Endothelial cell of umbilical vein (primary cell): ENCODE measurements at regions not wholly inside any gene's neighbourhood (a gene's known extent, or its start where the extent isn't known, plus 50 kb on each side); places are given as distances from the start of the nearest gene placed in this dataset.

Source experiments
- BruUV-seq: library from RNA; stranded (reverse); fragments of 400-500 nt; replicated peaks from 2 replicates; lab custom pipeline; 2021; lab: Mats Ljungman, UMichigan
- CTCF ChIA-PET: fragments of 300-600, 350-600 bp; sonication (Branson Sonifier 250); formaldehyde crosslinking; loops from one replicate; lab custom pipeline; 2021; ENCODE audit warnings: antibody characterized with exemption, inconsistent platforms; lab: Charles Lee
- POLR2A ChIA-PET: fragments of 300-600, 350-600 bp; sonication (Branson Sonifier 250); formaldehyde crosslinking; loops from one replicate; lab custom pipeline; 2021; ENCODE audit warnings: antibody characterized with exemption, inconsistent platforms; lab: Charles Lee
- DNase-seq: peaks from one replicate; pipeline ENCODE4 v3.0.0-alpha.2; 2011; ENCODE audit warnings: low read depth, low spot score
- FAIRE-seq: peaks from 2 replicates; lab custom pipeline; 2011; peaks lifted over from hg19 to GRCh38; lab: Jason Lieb, UNC
- H2AFZ ChIP-seq: 2 replicates; pipeline ENCODE4 v1.6.0; 2012; ENCODE audit warnings: low read depth, low read length, control low read depth, inconsistent platforms
- H3K27ac ChIP-seq: 2 replicates; pipeline ENCODE4 v1.5.1; 2011; ENCODE audit warnings: low read depth, mild to moderate bottlenecking, control low read depth, low read length, moderate library complexity; ENCODE audit not compliant: insufficient read depth
- H3K27me3 ChIP-seq, 2 experiments: 2 replicates each; pipeline versions ENCODE4 v1.6.0 to v1.6.1; 2011; ENCODE audit warnings: low read length in 2 of 2, mixed read lengths in 1 of 2; ENCODE audit not compliant: control insufficient read depth in 2 of 2, insufficient read depth in 2 of 2
- H3K36me3 ChIP-seq, 2 experiments: 2 replicates in 1 of 2; 3 replicates in 1 of 2; pipeline ENCODE4 v1.5.1; 2011; ENCODE audit warnings: low read length in 2 of 2, mild to moderate bottlenecking in 1 of 2, moderate library complexity in 1 of 2; ENCODE audit not compliant: control insufficient read depth in 2 of 2, insufficient read depth in 2 of 2; ENCODE audit errors: extremely low read depth in 1 of 2
- H3K4me1 ChIP-seq: 3 replicates; pipeline ENCODE4 v1.5.1; 2011; ENCODE audit warnings: mild to moderate bottlenecking, low read length; ENCODE audit not compliant: control insufficient read depth, insufficient read depth; ENCODE audit errors: extremely low read depth
- H3K4me2 ChIP-seq: 2 replicates; pipeline ENCODE4 v1.6.1; 2011; ENCODE audit warnings: low read length, control low read depth, mixed read lengths; ENCODE audit not compliant: insufficient read depth
- H3K4me3 ChIP-seq, 3 experiments: fragments of 200-600 bp in 1 of 3; sonication (generic), shearing (Covaris generic) in 1 of 3; replicated peaks in 1 of 3; 2 replicates each; pipeline ENCODE4 v1.5.1; 2011 to 2016; ENCODE audit warnings: control low read depth in 3 of 3, low read length in 3 of 3, mild to moderate bottlenecking in 2 of 3, inconsistent platforms in 1 of 3, low read depth in 1 of 3, moderate library complexity in 1 of 3; ENCODE audit not compliant: insufficient read depth in 1 of 3
- H3K79me2 ChIP-seq: 2 replicates; pipeline ENCODE4 v1.6.0; 2012; ENCODE audit warnings: low read length, inconsistent platforms; ENCODE audit not compliant: control insufficient read depth, insufficient read depth
- H3K9ac ChIP-seq: replicated peaks from 2 replicates; pipeline ENCODE3; 2011; ENCODE audit warnings: low read length, control low read depth; ENCODE audit not compliant: insufficient read depth; ENCODE audit errors: extremely low read depth
- H3K9me1 ChIP-seq: replicated peaks from 3 replicates; pipeline ENCODE4 v1.6.0; 2011; ENCODE audit warnings: mild to moderate bottlenecking, low read length; ENCODE audit not compliant: control insufficient read depth, insufficient read depth; ENCODE audit errors: extremely low read depth
- H3K9me3 ChIP-seq: replicated peaks from 2 replicates; pipeline ENCODE4 v1.5.1; 2012; ENCODE audit warnings: low read length, inconsistent platforms; ENCODE audit not compliant: control insufficient read depth, insufficient read depth
- H4K20me1 ChIP-seq: replicated peaks from 2 replicates; pipeline ENCODE3; 2011; ENCODE audit warnings: mild to moderate bottlenecking, low read length; ENCODE audit not compliant: control insufficient read depth, insufficient read depth; ENCODE audit errors: extremely low read depth
- CTCF ChIP-seq, 2 donors: IDR thresholded peaks; 1 replicate in 1 of 2; 2 replicates in 1 of 2; pipeline ENCODE4 v1.5.1; 2011; ENCODE audit warnings: low read length in 2 of 2, mild to moderate bottlenecking in 2 of 2, moderate library complexity in 2 of 2, control low read depth in 1 of 2, inconsistent platforms in 1 of 2, low read depth in 1 of 2; ENCODE audit not compliant: insufficient read depth in 1 of 2; ENCODE audit errors: extremely low read depth in 1 of 2
- EZH2 ChIP-seq: IDR thresholded peaks from 2 replicates; pipeline ENCODE4 v1.6.1; 2012; ENCODE audit warnings: borderline replicate concordance, low read depth, mild to moderate bottlenecking, moderate library complexity, low read length, inconsistent platforms; ENCODE audit not compliant: severe bottlenecking
- FOS ChIP-seq: IDR thresholded peaks from 2 replicates; pipeline ENCODE4 v1.6.1; 2011; ENCODE audit warnings: mild to moderate bottlenecking, low read length, moderate library complexity, borderline replicate concordance; ENCODE audit not compliant: insufficient read depth
- GATA2 ChIP-seq: IDR thresholded peaks from 2 replicates; pipeline ENCODE4 v1.7.0; 2011; ENCODE audit warnings: low read depth, mild to moderate bottlenecking, moderate library complexity, mixed read lengths, low read length; ENCODE audit not compliant: insufficient read length, insufficient read depth
- JUN ChIP-seq: IDR thresholded peaks from 2 replicates; pipeline ENCODE4 v1.6.1; 2011; ENCODE audit warnings: borderline replicate concordance, low read depth; ENCODE audit not compliant: insufficient read length, insufficient read depth
- MYC ChIP-seq: IDR thresholded peaks from one replicate; pipeline ENCODE4 v1.6.1; 2011; ENCODE audit warnings: mild to moderate bottlenecking, low read depth, low read length
- POLR2A ChIP-seq: IDR thresholded peaks from 2 replicates; pipeline ENCODE4 v1.6.1; 2012; ENCODE audit warnings: low read depth, mild to moderate bottlenecking, control low read depth, low read length
- POLR2AphosphoS5 ChIP-seq: IDR thresholded peaks from 2 replicates; pipeline ENCODE4 v1.6.1; 2012; ENCODE audit warnings: low read depth, mild to moderate bottlenecking, control low read depth, low read length, moderate library complexity; ENCODE audit not compliant: insufficient read depth
- dilution Hi-C: fragments of 300-500 bp; cut with MboI; formaldehyde crosslinking; loops from one replicate; pipeline ENCODE4 v1.15.0; 2019; ENCODE audit warnings: low sequenced_read_pairs; ENCODE audit not compliant: extremely low pct_ligation_motif_present
- intact Hi-C: fragments of 100-400 bp; cut with micrococcal nuclease; formaldehyde crosslinking; loops from one replicate; pipeline ENCODE4 v1.10.0; 2022
- TF ChIP-seq, protein P1 (sequence below): IDR thresholded peaks from 2 replicates; pipeline ENCODE4 v1.6.1; 2011; ENCODE audit not compliant: insufficient read depth, insufficient read length

DNA sequence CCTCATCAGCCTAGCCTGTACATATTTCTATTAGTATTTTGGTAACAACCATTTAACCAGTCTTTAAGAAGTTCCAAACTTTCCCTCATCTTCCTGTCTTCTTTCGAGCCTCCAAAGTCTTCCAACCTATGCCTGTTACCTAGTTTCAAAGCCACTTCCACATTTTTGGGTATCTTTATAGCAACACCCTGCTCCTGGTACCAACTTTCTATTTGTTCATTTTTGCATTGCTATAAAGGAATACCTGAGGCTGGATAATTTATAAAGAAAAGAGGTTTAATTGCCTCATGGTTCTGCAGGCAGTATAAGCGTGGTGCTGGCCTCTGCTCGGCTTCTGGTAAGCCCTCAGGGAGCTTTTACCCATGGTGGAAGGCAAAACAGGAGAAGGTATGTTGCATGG lies 578.8 kb upstream of the AUTS2 start:
- DNase-seq = no peak
- H3K27ac ChIP-seq = no peak overlapping the region
- H3K36me3 ChIP-seq = no peaks in the 10 kb centered on the region
- CTCF ChIA-PET = no interaction called here
- POLR2A ChIA-PET = no interaction called here
- TF ChIP-seq CTCF (IDR thresholded peaks at IDR 0.05; ENCODE audit: extremely low read depth in 1 of 2, insufficient read depth in 1 of 2, low read depth in 1 of 2, low read length in 2 of 2) (no peak), POLR2AphosphoS5 (no peak), GATA2 (no peak), POLR2A (no peak), EZH2 (no peak), JUN (no peak), MYC (no peak), FOS (no peak)
- TF ChIP-seq, protein P1, sequence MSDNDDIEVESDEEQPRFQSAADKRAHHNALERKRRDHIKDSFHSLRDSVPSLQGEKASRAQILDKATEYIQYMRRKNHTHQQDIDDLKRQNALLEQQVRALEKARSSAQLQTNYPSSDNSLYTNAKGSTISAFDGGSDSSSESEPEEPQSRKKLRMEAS = no peak
- no peak overlapping the region for H3K9ac ChIP-seq
- no peak overlapping the region for H2AFZ ChIP-seq
- H3K4me3 ChIP-seq = no peak overlapping the region
- H3K9me3 ChIP-seq = peaks cover 2% of the 10 kb centered on the region
- H3K27me3 ChIP-seq = no peaks in the 10 kb centered on the region
- intact Hi-C loops = no loop called here
- H3K79me2 ChIP-seq = no peaks in the 10 kb centered on the region
- FAIRE-seq = no peak
- no peaks in the 10 kb centered on the region for H4K20me1 ChIP-seq
- H3K9me1 ChIP-seq = no peaks in the 10 kb centered on the region
- BruUV-seq = no TSS peak
- dilution Hi-C loops = no loop called here
- no peaks in the 10 kb centered on the region for H3K4me1 ChIP-seq
- no peak overlapping the region for H3K4me2 ChIP-seq
